Mucosa of gallbladder (tissue), 1 donor: ENCODE measurements at regions not wholly inside any gene's neighbourhood (a gene's known extent, or its start where the extent isn't known, plus 50 kb on each side); places are given as distances from the start of the nearest gene placed in this dataset.

ENCODE experiments used
- DNase-seq: peaks from one replicate; pipeline ENCODE4 v3.0.0-alpha.2; 2020; ENCODE audit warnings: low spot score
- donor health status: DM: no; HTN: no; CAD: no.

- DNase-seq, result no peak
Measured at GRCh38 chrX:39171686-39172085, 370.4 kb downstream of the MID1IP1 start.

GRCh38 chrX:39174241-39174771, 373.0 kb downstream of the MID1IP1 start:
- no peak for DNase-seq

- peak; percentile 26 for DNase-seq
Measured at GRCh38 chrX:39174772-39175417, 373.6 kb downstream of the MID1IP1 start.

- DNase-seq, result no peak
Measured at GRCh38 chrX:39175418-39176057, 374.3 kb downstream of the MID1IP1 start.

GRCh38 chrX:39176105-39176504, 374.8 kb downstream of the MID1IP1 start:
- no peak for DNase-seq

- no peak for DNase-seq
Measured at GRCh38 chrX:39189431-39189830, 388.2 kb downstream of the MID1IP1 start.

GRCh38 chrX:39194673-39195072, 393.4 kb downstream of the MID1IP1 start:
- DNase-seq, result no peak

- peak; percentile 12 for DNase-seq
Measured at GRCh38 chrX:39195156-39195555, 393.9 kb downstream of the MID1IP1 start.

- no peak for DNase-seq
Measured at GRCh38 chrX:39196192-39197102, 395.2 kb downstream of the MID1IP1 start.

- no peak for DNase-seq
Measured at GRCh38 chrX:39199429-39199828, 398.2 kb downstream of the MID1IP1 start.

GRCh38 chrX:39201305-39201990, 400.2 kb downstream of the MID1IP1 start:
- DNase-seq, result no peak

GRCh38 chrX:39202641-39203040, 401.4 kb downstream of the MID1IP1 start:
- DNase-seq, result no peak

- DNase-seq, result peak; percentile 23
Measured at GRCh38 chrX:39203427-39203826, 402.2 kb downstream of the MID1IP1 start.

- DNase-seq, result no peak
Measured at GRCh38 chrX:39204353-39204752, 403.1 kb downstream of the MID1IP1 start.

GRCh38 chrX:39204945-39205344, 403.7 kb downstream of the MID1IP1 start:
- no peak for DNase-seq

GRCh38 chrX:39205467-39205866, 404.2 kb downstream of the MID1IP1 start:
- DNase-seq, result no peak

GRCh38 chrX:39206399-39207145, 405.3 kb downstream of the MID1IP1 start:
- DNase-seq, result no peak

- no peak for DNase-seq
Measured at GRCh38 chrX:39211501-39211900, 410.2 kb downstream of the MID1IP1 start.

- no peak for DNase-seq
Measured at GRCh38 chrX:39212456-39212855, 411.2 kb downstream of the MID1IP1 start.

GRCh38 chrX:39214387-39215126, 413.3 kb downstream of the MID1IP1 start:
- DNase-seq, result no peak
